ENCODE measurements at regions not wholly inside any gene's neighbourhood (a gene's known extent, or its start where the extent isn't known, plus 50 kb on each side); places are given as distances from the start of the nearest gene placed in this dataset.

- TF ChIP-seq CTCF (IDR thresholded peaks at IDR 0.05), result no peak
- TF ChIP-seq POLR2A (IDR thresholded peaks at IDR 0.05), result no peak
These were observed 408.5 kb upstream of the SULF2 start for GRCh38 chr20:48193627-48194425.
